ENCODE measurements at regions not wholly inside any gene's neighbourhood (a gene's known extent, or its start where the extent isn't known, plus 50 kb on each side); places are given as distances from the start of the nearest gene placed in this dataset.
"Not testable (repeated sequence)": the region's sequence is repeated elsewhere in the genome, so short reads cannot be mapped to it uniquely, and the experiment has no call there.

GRCh38 chr5:165370233-165370632 is 1864.8 kb downstream of the MAT2B start:
- no peak for DNase-seq

GRCh38 chr5:165370794-165371193 is 1865.4 kb downstream of the MAT2B start:
- no peak for DNase-seq

- no peak for DNase-seq
Observed at GRCh38 chr5:165375201-165375600, 1869.8 kb downstream of the MAT2B start.

GRCh38 chr5:165393839-165394238 is 1888.4 kb downstream of the MAT2B start:
- no peak for DNase-seq

- DNase-seq, result no peak
Observed at GRCh38 chr5:165397516-165397915, 1892.1 kb downstream of the MAT2B start.

GRCh38 chr5:165400086-165400485 is 1894.7 kb downstream of the MAT2B start:
- DNase-seq, result no peak

GRCh38 chr5:165404917-165405316 is 1899.5 kb downstream of the MAT2B start:
- DNase-seq, result no peak

GRCh38 chr5:165405340-165405739 is 1899.9 kb downstream of the MAT2B start:
- DNase-seq, result no peak

- no peak for DNase-seq
Observed at GRCh38 chr5:165407352-165407751, 1901.9 kb downstream of the MAT2B start.

GRCh38 chr5:165410476-165410875 is 1905.1 kb downstream of the MAT2B start:
- DNase-seq, result no peak

- not testable (repeated sequence) for DNase-seq
Observed at GRCh38 chr5:165411532-165411931, 1906.1 kb downstream of the MAT2B start.

GRCh38 chr5:165420493-165420892 is 1915.1 kb downstream of the MAT2B start:
- no peak for DNase-seq

GRCh38 chr5:165423697-165424299 is 1918.4 kb downstream of the MAT2B start:
- no peak for DNase-seq

GRCh38 chr5:165425594-165425993 is 1920.2 kb downstream of the MAT2B start:
- no peak for DNase-seq

- DNase-seq, result no peak
Observed at GRCh38 chr5:165448753-165449152, 1943.3 kb downstream of the MAT2B start.

- DNase-seq, result no peak
Observed at GRCh38 chr5:165457859-165458481, 1952.6 kb downstream of the MAT2B start.

GRCh38 chr5:165459232-165459631 is 1953.8 kb downstream of the MAT2B start:
- DNase-seq, result no peak

GRCh38 chr5:165460911-165461310 is 1955.5 kb downstream of the MAT2B start:
- no peak for DNase-seq

- DNase-seq, result no peak
Observed at GRCh38 chr5:165477546-165477945, 1972.1 kb downstream of the MAT2B start.

GRCh38 chr5:165495829-165496380 is 1990.5 kb downstream of the MAT2B start:
- DNase-seq, result no peak

GRCh38 chr5:165497707-165498106 is 1992.3 kb downstream of the MAT2B start:
- DNase-seq, result no peak

GRCh38 chr5:165502893-165503691 is 1997.7 kb downstream of the MAT2B start:
- DNase-seq, result no peak

GRCh38 chr5:165504674-165505073 is 1999.3 kb downstream of the MAT2B start:
- DNase-seq, result no peak

GRCh38 chr5:165508286-165508685 is 2002.9 kb downstream of the MAT2B start:
- DNase-seq, result no peak
